ENCODE measurements at regions not wholly inside any gene's neighbourhood (a gene's known extent, or its start where the extent isn't known, plus 50 kb on each side); places are given as distances from the start of the nearest gene placed in this dataset.

DNA sequence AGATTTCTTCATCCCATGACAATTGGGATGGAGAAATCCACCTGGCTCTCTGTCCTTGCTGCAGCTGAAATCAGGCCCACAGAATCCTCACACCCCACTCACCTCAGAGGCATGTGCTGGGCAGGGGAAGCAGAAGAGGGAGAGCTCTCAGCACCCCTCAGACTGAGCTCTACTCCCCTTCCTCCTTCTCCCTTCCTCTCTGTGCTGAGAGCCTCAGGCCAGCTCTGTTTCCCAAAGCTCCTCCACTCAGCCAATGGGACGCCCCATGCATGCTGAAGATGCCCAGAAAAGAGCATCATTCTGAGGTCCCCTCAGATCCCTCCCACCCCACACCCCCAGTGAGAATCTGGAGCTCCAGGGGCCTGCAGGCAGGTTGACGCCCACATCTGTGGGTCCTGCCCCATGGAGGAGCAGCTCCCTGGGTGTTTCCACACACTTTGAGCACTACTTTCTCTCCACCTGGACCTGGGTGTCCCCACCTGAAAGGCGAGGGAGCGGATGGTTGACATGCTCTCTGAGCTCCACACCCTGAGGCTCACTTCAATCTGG, 637.7 kb upstream of the ID2 start:
- DNase-seq (ENCODE audit: low read depth), result no peak

DNA sequence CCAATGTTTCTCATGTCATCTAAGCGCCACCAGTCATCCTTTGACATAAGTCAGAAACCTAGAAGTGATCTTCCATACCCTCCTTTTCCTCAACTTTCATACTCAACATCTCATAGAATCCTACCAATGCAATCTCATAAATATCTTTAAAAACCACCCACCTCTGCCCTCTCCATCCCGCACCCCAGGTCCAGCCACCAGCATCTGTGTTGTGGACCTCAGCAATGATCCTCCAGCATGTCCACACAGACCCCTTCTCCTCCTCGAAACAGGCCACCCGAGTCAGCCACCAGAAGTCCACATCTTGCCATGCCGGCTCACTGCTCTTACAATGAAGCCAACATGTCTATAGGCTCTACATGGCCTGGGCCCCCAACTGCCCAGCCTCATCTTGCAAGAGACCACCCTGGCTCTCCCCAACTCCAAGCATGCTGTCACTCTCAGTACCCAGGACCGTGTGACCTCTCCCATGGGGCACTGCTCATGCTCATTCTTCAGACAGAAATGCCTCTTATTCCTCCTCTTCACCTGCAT, 636.7 kb upstream of the ID2 start:
- DNase-seq (ENCODE audit: low read depth), result no peak

DNA sequence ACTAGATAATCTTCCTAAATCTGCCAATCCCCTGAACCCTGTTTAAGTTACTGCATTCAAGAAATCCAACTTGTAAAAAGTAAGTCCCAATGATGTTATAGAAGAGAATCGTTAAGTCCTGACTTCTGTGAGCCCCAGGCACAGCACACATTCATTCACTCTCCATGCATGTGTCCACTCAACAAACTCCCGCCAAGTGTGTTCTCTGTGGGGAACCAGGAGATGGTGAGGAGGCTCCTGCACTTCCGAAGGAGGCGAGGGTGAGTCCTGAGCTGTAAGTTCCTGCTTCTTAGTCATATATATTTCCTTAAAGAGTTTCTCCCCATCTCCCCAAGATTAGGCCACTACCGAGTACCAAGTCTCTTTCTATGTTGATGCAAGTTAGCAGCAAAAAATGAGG, 635.0 kb upstream of the ID2 start:
- DNase-seq (ENCODE audit: low read depth), result no peak

DNA sequence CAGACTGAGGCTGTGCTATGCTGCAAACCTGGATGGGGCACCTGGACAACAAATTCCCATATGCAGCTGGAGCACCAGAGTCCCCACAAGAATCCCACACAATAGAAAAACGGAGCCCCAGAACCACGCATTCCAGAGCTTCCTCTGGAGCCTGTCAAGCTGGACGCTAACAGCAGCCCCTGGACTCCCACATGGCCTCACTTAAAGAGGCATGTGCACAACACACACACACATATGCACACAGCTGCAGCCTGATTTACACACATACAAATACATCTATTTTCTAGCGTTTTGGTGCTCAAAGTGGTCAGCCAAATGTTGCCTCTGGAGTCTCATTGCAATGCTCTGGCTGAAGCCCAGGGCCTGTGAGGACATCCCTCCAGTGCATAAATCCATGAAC, 632.7 kb upstream of the ID2 start:
- DNase-seq (ENCODE audit: low read depth), result no peak

DNA sequence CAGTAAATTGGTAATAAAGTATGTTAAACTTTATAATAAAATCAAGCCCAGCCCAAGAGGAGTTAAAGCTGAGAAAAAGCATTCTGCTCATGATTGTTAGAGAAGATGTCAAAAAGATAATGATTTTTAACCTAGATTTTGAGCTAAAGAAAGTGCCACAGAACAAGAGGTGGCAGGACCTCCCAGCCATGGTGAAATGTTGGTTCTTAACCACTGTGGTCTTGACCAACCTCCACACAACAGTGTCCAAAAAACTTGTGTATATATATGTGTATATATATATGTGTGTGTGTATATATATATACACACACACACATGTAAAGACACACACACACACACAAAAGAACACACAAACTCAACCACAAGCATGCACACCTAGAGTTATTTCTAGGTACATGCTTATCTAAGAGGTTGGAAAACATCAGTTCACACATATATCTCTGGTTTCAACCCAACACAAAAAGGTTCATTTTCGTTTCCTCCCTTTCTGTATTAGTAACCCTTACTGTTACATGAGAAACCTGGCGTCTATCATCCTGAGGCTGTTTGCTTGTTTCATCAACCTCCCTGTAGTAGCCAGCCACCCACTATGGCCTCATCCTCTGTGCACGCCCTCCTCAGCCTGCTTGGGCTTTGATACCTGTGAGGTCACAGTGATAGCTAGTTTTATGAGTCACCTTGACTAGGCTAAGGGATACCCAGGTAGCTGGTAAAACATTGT, 631.8 kb upstream of the ID2 start:
- no peak for DNase-seq (ENCODE audit: low read depth)

DNA sequence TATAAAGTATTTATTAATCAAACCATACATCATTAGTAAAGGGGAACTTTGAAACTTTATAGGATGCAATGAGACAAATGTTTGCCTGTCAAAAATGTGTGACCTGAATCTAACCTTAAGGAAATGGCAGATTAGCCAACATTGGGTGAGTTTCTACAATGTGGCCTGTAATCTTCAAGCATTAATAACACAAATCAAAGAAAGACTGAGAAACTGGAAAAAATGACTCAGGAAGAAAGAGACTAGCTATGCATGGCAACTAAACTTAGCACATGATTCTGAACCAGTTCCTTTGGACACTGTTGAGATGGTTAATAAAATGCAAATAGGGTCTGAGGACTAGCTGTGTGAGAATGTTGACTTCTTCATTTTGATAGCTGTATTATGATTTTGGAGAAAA, 628.6 kb upstream of the ID2 start:
- no peak for DNase-seq (ENCODE audit: low read depth)

DNA sequence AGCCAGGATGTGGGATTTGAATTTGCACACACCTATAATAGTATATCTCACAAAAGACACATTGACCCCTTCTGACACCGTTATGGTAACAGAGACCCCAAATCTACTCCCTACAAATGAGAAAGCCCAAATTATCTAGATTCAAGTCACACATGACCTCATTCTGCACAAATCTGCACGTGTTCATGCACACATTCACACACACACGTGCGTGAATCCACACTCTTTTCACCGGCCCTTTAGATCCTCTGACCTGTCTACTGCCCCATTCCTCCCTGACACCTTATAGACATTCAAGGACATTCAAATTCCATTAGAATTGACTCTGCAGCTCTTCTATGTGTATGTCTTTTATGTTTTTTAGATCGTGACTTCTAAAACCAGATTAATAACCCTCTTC, 627.8 kb upstream of the ID2 start:
- DNase-seq (ENCODE audit: low read depth), result no peak

DNA sequence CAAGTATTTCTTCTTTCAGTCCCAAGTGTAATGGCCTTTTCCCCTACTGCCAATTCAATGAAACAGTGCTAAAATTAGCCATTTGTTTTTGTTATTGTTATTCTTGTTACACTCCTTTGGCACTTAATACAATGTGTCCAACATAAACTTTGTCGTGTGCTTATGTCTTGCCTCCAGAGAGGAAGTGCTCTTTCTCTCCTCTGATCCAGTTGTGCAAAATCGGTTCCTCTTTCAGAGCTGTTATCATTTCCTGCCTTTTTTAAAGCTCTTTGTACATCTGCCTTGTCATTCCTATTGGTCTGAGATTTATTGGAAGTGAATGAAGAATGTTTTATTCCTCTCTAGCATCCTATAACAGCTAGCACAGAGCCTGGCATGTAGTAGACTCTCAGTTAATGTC, 623.2 kb upstream of the ID2 start:
- no peak for DNase-seq (ENCODE audit: low read depth)

DNA sequence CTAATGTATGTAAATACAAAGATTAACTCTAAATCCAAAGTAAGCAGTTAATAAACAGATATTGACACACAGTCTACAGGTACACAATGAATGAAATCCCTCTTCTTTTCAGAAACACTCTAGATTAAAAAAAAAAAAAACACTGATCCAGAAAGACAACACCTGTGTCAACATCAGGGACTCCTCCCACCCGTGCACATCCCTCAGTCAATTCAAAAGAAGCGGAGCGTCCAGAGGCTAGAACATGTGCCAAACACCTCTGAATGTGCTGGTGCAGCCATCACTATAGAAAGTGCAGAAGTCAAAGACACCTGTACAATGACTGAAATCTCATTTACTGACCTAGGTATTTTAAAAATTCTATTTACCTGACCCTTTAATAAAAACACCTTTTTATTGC, 622.6 kb upstream of the ID2 start:
- no peak for DNase-seq (ENCODE audit: low read depth)

DNA sequence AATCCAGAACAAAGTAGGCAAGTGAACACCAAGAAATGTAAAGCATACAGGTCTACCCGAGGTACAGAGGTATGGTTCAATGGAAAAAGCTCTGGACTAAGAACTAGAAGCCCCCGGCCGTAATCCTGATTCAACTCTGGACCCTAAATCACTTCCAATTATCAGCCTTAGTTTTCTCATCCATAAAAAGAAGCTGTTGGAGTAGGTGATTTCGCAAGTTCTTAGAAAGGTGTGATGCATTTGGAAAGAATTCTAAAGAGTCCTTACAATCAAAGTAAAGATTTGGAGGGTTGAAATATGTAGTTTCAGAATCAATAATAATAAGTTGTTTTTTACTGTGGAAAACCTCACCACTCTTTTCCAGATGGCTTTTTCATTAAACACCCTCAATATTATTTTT, 622.1 kb upstream of the ID2 start:
- no peak for DNase-seq (ENCODE audit: low read depth)

DNA sequence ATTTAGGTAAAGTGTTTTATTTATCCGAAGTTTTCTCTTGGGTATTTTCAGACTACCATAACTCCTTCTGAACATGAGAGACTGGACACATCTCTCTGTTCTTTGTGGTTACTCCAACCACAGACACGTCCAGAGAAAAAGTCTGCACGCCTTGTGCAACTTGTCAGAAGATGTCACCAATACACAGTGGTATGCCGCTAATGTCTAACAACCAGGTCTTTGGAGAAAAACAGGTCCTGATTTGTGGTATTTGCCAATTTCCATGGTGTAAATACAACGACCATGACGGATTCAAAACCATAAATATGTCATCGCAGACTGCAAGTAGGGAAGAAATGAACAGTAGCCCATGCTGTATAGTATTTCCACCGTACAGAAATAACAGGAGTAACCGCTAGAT, 620.6 kb upstream of the ID2 start:
- no peak for DNase-seq (ENCODE audit: low read depth)

DNA sequence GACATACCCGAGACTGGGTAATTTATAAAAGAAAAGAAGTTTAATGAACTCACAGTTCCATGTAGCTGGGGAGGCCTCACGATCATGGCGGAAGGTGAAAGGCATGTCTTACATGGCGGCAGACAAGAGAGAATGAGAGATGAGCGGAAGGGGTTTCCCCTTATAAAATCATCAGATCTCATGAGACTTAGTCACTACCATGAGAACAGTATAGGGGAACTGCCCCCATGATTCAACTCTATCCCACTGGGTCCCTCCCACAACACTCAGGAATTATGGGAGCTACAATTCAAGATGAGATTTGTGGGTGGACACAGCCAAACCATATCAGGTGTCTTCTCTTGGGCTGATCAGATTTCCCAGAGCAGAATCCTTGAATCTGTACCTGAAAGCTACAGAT, 617.3 kb upstream of the ID2 start:
- no peak for DNase-seq (ENCODE audit: low read depth)

DNA sequence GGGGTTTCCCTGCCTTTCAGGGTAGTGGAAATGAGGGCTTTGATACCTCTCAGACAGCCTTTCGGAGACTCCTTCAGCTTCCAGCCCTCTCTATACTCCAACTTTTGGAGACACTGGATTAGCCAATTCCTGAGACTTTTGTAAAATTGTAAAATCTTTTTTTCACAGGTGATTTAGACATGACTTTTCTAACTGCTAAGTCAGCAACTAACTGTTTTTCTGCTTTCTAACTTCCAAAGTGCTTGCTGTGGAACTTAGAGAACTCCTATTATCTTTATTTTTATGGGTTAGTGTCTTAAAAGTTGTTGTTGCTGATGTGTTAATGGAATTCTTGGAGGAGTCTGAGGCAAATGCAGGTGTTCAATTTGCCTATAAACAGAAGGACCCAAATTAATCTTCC, 616.7 kb upstream of the ID2 start:
- no peak for DNase-seq (ENCODE audit: low read depth)

DNA sequence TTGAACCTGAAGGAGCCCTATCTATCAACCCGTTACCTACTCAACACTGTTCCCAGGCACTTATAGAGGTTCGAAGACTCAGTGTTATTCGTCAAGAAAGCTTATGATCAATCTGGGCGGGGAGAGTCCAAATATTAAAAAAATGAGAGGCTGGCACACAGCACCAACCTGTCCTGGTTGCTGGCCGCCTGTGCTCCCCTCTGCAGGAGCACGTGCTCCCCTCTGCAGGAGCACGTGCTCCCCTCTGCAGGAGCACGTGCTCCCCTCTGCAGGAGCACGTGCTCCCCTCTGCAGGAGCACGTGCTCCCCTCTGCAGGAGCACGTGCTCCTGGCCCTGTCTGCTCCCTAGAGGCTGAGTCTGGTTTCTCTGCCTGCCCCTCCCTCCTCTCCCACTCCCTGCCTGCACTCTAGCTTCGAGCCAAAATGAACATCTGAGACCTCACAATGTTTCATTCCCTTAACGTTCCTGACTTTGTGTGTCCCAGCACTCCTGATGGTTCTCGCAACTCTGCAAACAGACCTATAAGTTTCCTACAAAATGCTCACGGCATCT, 614.0 kb upstream of the ID2 start:
- DNase-seq (ENCODE audit: low read depth), result no peak

DNA sequence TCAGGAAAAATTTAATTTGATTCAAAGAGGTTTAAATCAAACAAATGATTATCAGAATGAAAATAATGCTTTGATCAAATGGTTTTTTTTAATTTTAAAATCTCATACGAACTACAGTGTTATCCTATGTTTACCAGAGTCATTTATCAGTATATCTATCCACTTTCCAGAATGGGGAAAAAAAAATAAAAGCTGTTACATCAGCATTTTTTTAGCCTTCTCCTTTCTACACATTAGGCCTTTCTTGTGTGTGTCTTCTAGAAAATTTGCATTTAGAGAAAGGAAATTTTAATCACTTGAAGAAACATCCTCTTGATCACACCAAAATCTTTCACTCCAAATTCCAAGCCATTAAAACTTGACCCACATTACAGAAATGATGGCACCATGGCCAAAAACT, 608.9 kb upstream of the ID2 start:
- DNase-seq (ENCODE audit: low read depth), result no peak

DNA sequence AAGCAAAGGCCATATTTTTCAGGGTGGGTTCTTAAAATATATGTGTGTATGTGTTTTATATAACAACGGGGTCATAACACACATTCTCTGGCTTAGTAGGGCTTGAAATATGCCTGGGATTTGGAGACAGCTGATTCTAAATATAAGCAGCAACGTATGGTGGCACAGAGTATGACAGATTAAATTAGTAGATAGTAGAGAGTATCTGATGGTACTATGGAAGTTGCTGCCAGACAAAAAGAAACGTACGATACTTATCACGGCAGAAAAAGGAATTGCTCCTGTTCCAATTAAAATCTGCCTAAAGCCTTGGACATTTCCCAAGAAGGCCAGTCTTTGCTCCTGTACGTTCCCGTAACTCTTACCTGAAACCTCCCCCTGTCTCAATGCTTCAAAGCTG, 607.9 kb upstream of the ID2 start:
- DNase-seq (ENCODE audit: low read depth), result no peak

DNA sequence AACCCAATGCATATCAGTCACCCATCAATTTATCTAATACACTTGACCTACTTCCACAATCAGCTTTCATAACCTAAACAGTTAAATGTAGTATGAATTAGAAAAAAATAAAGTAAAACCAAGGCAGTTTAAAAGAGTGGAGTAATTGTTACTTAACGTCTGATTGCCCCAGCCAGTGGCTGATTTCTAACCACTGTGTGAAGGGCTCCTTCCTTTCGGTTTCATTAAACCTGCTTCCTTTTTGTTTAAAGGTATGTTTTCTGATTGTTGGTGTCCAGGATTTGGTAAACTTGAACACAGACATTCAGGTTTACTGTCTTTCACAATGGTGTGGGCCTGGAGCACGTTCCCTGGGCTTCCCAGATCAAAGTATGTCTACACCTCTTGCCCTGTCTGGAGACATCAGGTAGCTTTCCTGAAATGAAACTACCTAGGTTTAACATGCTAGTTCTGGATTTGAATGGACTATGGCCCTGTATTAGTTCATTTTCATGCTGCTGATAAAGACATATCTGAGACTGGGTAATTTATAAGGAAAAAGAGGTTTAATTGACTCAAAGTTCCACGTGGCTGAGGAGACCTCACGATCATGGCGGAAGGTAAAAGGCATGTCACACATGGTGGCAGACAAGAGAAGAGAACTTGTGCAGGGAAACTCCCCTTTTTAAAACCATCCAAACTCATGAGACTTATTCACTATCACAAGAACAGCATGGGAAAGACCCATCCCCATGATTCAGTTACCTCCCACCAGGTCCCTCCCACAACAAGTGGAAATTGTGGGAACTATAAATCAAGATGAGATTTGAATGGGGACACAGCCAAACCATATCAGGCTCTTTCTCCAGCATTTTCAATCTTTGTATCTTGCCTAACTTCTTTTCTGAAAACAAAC, 605.2 kb upstream of the ID2 start:
- DNase-seq (ENCODE audit: low read depth), result no peak

DNA sequence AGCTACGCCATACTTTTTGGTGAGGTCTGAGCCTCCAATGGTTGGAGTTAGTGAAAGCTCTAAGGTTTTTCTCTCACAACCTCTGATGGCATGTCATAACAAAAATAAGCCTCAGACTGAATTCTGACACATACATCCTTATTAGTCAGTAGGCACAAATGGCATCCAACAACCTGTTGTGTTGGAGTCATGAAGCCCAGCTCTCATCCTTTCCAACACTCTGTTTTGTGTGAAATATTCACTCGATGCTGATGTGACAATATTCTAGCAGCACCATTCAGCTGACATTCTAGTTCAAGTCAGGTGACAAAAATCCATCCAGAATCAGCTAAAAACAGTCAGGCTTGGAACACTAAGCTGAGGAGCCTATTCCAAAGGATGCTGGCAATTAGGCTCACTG, 603.2 kb upstream of the ID2 start:
- no peak for DNase-seq (ENCODE audit: low read depth)

DNA sequence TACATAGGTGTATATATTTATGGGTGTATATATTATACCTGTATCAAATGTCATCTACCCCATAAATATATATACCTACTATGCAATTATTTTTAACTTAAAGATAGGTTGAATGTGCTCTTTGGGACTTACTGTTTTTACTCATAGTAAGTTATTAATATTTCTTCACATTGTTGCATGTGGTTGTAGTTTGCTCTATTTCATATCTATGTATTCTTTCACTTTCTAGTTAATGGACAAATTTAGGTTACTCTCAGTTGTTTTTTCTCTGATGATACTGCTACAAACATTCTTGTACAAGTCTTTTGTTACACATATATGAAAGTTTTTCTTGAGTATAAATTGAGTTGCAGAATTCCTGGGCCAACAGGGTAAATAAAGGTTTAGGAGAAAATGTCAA, 601.8 kb upstream of the ID2 start:
- no peak for DNase-seq (ENCODE audit: low read depth)

DNA sequence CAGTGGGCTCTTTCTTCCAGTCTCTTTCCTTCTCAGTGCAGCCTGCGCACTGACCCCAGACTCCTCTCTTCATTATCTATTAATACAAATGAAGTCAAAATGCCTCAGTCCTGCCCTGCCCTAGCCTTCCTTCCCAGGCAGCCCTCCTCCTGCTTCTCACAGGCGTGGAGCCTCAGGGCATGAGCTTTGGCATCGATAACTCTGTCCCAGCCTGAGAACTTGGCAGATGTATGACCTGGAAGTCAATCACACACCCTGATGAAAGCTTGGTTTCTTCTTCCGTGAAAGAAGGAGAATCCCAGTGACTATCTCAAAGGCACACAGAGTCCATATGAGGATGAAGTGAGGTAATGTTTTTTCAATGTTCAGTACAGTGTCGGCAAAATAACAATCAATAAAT, 600.7 kb upstream of the ID2 start:
- no peak for DNase-seq (ENCODE audit: low read depth)

DNA sequence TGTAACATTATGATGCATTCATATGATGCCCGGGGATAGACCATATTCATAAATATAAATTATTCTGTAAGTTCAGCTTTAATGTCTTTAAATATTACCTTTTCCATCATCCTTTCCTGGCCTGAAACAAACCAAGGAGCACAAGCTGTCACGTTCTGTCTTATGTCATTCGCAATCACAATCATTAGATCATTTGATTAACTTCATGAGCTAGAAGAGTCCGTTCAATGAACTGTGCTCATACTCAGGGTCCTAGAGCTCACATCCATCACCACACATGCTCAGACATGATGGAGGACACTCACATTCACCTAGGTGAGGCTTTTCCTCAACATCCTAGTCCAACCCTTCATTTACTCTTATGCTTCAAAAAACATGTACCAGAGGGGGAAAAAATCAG, 599.0 kb upstream of the ID2 start:
- DNase-seq (ENCODE audit: low read depth), result no peak

DNA sequence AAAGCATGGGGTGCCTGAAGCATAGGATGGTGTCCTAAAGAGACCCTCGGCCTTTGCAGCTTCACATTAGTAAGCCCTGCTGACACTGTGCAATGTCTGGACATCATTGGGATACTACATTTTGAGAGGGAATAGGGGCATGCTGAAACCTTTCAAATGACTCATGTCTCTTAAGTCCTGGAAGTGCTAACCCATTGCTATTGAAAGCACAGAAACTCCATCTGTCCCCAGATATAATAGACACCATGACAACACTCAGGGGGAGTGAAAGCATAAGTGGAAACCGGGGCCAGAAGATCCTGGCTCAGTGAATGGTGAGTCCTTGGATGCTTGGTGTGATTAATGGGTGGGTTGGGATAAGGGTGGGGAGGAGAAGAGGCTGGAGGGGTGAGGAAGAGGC, 595.5 kb upstream of the ID2 start:
- DNase-seq (ENCODE audit: low read depth), result no peak

Measured in activated T-cell treated with anti-CD3 and anti-CD28 coated beads for 1 hour (primary cell).